IMR-90 (cell line): ENCODE measurements at regions not wholly inside any gene's neighbourhood (a gene's known extent, or its start where the extent isn't known, plus 50 kb on each side); places are given as distances from the start of the nearest gene placed in this dataset.
"Not testable (repeated sequence)": the region's sequence is repeated elsewhere in the genome, so short reads cannot be mapped to it uniquely, and the experiment has no call there.

Experiments used
- ATAC-seq: fragments of 200-7000 bp; cut with Tn5 transposase; 2 replicates; pipeline ENCODE4 v1.9.1; 2020; ENCODE audit warnings: low read depth, mild to moderate bottlenecking, moderate library complexity
- BruUV-seq: library from RNA; stranded (reverse); fragments of 400-500 nt; replicated peaks from 2 replicates; lab custom pipeline; 2021; lab: Mats Ljungman, UMichigan
- CTCF ChIA-PET: fragments of 300-600 bp; formaldehyde crosslinking; extraction: SDS; loops from one replicate; lab custom pipeline; 2021; ENCODE audit warnings: antibody characterized with exemption; lab: Yijun Ruan, JAX
- POLR2A ChIA-PET: fragments of 300-600 bp; sonication (Branson Sonifier 250); formaldehyde crosslinking; loops from one replicate; lab custom pipeline; 2022; ENCODE audit warnings: antibody characterized with exemption; ENCODE audit not compliant: unreplicated experiment; lab: Charles Lee
- DNase-seq: peaks from one replicate; pipeline ENCODE4 v3.0.0; 2013
- H2AFZ ChIP-seq: replicated peaks from 2 replicates; pipeline ENCODE3; 2013; ENCODE audit warnings: low read length, mild to moderate bottlenecking; ENCODE audit not compliant: poor library complexity
- H2AK5ac ChIP-seq: 2 replicates; pipeline ENCODE4 v1.6.1; 2013; ENCODE audit warnings: low read depth, low read length, inconsistent platforms
- H2AK9ac ChIP-seq: replicated peaks from 2 replicates; pipeline ENCODE3; 2013; ENCODE audit warnings: mild to moderate bottlenecking, low read depth, low read length, moderate library complexity; ENCODE audit not compliant: poor library complexity
- H2BK120ac ChIP-seq: 2 replicates; pipeline ENCODE4 v1.6.1; 2013; ENCODE audit warnings: low read depth, low read length, inconsistent platforms
- H2BK15ac ChIP-seq: 3 replicates; pipeline ENCODE4 v1.6.1; 2013; ENCODE audit warnings: low read depth, low read length, inconsistent platforms
- H2BK20ac ChIP-seq: 2 replicates; pipeline ENCODE4 v1.6.1; 2013; ENCODE audit warnings: low read depth, mild to moderate bottlenecking, inconsistent platforms, low read length, moderate library complexity
- H2BK5ac ChIP-seq: 2 replicates; pipeline ENCODE4 v1.6.1; 2013; ENCODE audit warnings: mild to moderate bottlenecking, low read depth, low read length, inconsistent platforms; ENCODE audit not compliant: poor library complexity, severe bottlenecking
- H3K14ac ChIP-seq: replicated peaks from 2 replicates; pipeline ENCODE4 v1.6.1; 2013; ENCODE audit warnings: low read depth, low read length, inconsistent platforms
- H3K18ac ChIP-seq: 2 replicates; pipeline ENCODE4 v1.6.1; 2013; ENCODE audit warnings: low read depth, low read length, control low read depth
- H3K23ac ChIP-seq: 2 replicates; pipeline ENCODE4 v1.6.1; 2013; ENCODE audit warnings: low read depth, low read length, inconsistent platforms
- H3K27ac ChIP-seq: 2 replicates; pipeline ENCODE4 v1.5.1; 2013; ENCODE audit warnings: mild to moderate bottlenecking, control low read depth, low read length; ENCODE audit not compliant: insufficient read depth
- H3K27me3 ChIP-seq: 2 replicates; pipeline ENCODE4 v1.6.1; 2013; ENCODE audit warnings: low read length; ENCODE audit not compliant: control insufficient read depth, insufficient read depth
- H3K36me3 ChIP-seq: 2 replicates; pipeline ENCODE4 v1.6.1; 2013; ENCODE audit warnings: low read length, mixed read lengths; ENCODE audit not compliant: control insufficient read depth, insufficient read depth
- H3K4ac ChIP-seq: 2 replicates; pipeline ENCODE4 v1.6.1; 2013; ENCODE audit warnings: low read depth, low read length, inconsistent platforms
- H3K4me1 ChIP-seq: 2 replicates; pipeline ENCODE4 v1.6.1; 2013; ENCODE audit warnings: low read length, mixed read lengths; ENCODE audit not compliant: control insufficient read depth, insufficient read depth
- H3K4me2 ChIP-seq: 2 replicates; pipeline ENCODE4 v1.6.1; 2013; ENCODE audit warnings: low read depth, mild to moderate bottlenecking, control low read depth, low read length, moderate library complexity
- H3K4me3 ChIP-seq: 2 replicates; pipeline ENCODE4 v1.5.1; 2013; ENCODE audit warnings: low read depth, mild to moderate bottlenecking, control low read depth, low read length, moderate library complexity; ENCODE audit not compliant: insufficient read depth
- H3K56ac ChIP-seq: 2 replicates; pipeline ENCODE4 v1.6.1; 2013; ENCODE audit warnings: low read length, inconsistent platforms; ENCODE audit not compliant: insufficient read depth; ENCODE audit errors: extremely low read depth
- H3K79me1 ChIP-seq, 2 experiments: 2 replicates each; pipeline ENCODE4 v1.6.1; 2013; ENCODE audit warnings: low read length in 2 of 2, inconsistent platforms in 1 of 2, low read depth in 1 of 2
- H3K9ac ChIP-seq: 2 replicates; pipeline ENCODE4 v1.6.1; 2013; ENCODE audit warnings: low read depth, low read length, control low read depth
- H3K9me1 ChIP-seq: 2 replicates; pipeline ENCODE4 v1.6.1; 2013; ENCODE audit warnings: low read length, inconsistent platforms; ENCODE audit not compliant: insufficient read depth
- H3K9me3 ChIP-seq: 2 replicates; pipeline ENCODE4 v1.6.1; 2013; ENCODE audit warnings: low read length; ENCODE audit not compliant: control insufficient read depth, insufficient read depth
- H4K20me1 ChIP-seq: 2 replicates; pipeline ENCODE4 v1.6.1; 2013; ENCODE audit warnings: low read length, inconsistent platforms; ENCODE audit not compliant: insufficient read depth
- H4K5ac ChIP-seq: 2 replicates; pipeline ENCODE4 v1.6.1; 2013; ENCODE audit warnings: mild to moderate bottlenecking, low read depth, low read length, control low read depth
- H4K8ac ChIP-seq, 2 experiments: 2 replicates each; pipeline ENCODE4 v1.6.1; 2013; ENCODE audit warnings: low read depth in 2 of 2, low read length in 2 of 2, control low read depth in 1 of 2, inconsistent platforms in 1 of 2
- H4K91ac ChIP-seq: 2 replicates; pipeline ENCODE4 v1.6.1; 2013; ENCODE audit warnings: low read depth, low read length, inconsistent platforms; ENCODE audit not compliant: insufficient read depth
- RAD21 ChIP-seq: IDR thresholded peaks from 2 replicates; pipeline ENCODE4 v1.6.1; 2012; ENCODE audit warnings: low read length, improper control_type of control experiment
- WGBS, 2 experiments: methylation state at CpG; one replicate each; pipeline versions ENCODE4 v1.1.5 to v1.1.7; 2013; ENCODE audit warnings: missing lambda C conversion rate in 2 of 2; ENCODE audit not compliant: insufficient read length in 1 of 2; ENCODE audit errors: extremely low coverage in 2 of 2; 5-methylcytosine and 5-hydroxymethylcytosine counted together
- dilution Hi-C: fragments of 300-500 bp; cut with HindIII; formaldehyde crosslinking; loops from one replicate; pipeline ENCODE4 v1.14.3; 2018; ENCODE audit warnings: low sequenced_read_pairs; ENCODE audit not compliant: unreplicated experiment
- in situ Hi-C: fragments of 300-500 bp; cut with MboI; formaldehyde crosslinking; loops from 3 replicates; pipeline ENCODE4 v1.14.3; 2019; ENCODE audit warnings: low sequenced_read_pairs, inconsistent platforms, mixed read lengths
- intact Hi-C: fragments of 100-400 bp; cut with micrococcal nuclease; formaldehyde crosslinking; loops from 2 replicates; pipeline ENCODE4 v1.10.0; 2022

- 0 out of 2 replicates have a peak, but pooled peaks have one; percentile 6 for TF ChIP-seq RAD21
Measured at GRCh38 chr14:51597261-51598001, 54.3 kb upstream of the FRMD6 start (continued).

GRCh38 chr14:51598924-51599600 lies 52.6 kb upstream of the FRMD6 start:
- in situ Hi-C loops, CTCF ChIA-PET: not testable (repeated sequence)
- DNase-seq, result peak; percentile 81

More at GRCh38 chr14:51598924-51599600, 52.6 kb upstream of the FRMD6 start:
- H4K91ac ChIP-seq, H3K23ac ChIP-seq, H3K27ac ChIP-seq, H2BK15ac ChIP-seq, H3K4me2 ChIP-seq, H3K4me3 ChIP-seq, H3K36me3 ChIP-seq, H3K14ac ChIP-seq, BruUV-seq, H3K9me3 ChIP-seq, H2AFZ ChIP-seq, H3K27me3 ChIP-seq, H3K9ac ChIP-seq, H2AK9ac ChIP-seq, H2AK5ac ChIP-seq, H3K56ac ChIP-seq, H3K4ac ChIP-seq, H4K20me1 ChIP-seq, dilution Hi-C loops, H4K5ac ChIP-seq, H4K8ac ChIP-seq, POLR2A ChIA-PET: not testable (repeated sequence)
- peak overlapping the region; percentile 84 for H2BK5ac ChIP-seq
- intact Hi-C loops, result loop anchor here (5.0 kb wide), 1 partner anchor 157 kb away; no protein-coding TSS in a partner anchor
- WGBS, 2 experiments, result no CpG with 5 or more reads among the region's 1 CpG
- H2BK120ac ChIP-seq, result peak overlapping the region; percentile 85; the same call in 1 of the 2 replicates
- peak overlapping the region; percentile 47; the same call in 1 of the 2 replicates for H3K18ac ChIP-seq
- peaks cover 15% of the 10 kb centered on the region for H3K4me1 ChIP-seq
- H3K9me1 ChIP-seq, result peaks cover 20% of the 10 kb centered on the region; the same call in 1 of the 2 replicates
- peaks cover 0 to 40% of the 10 kb centered on the region in 2 experiments for H3K79me1 ChIP-seq
- H2BK20ac ChIP-seq, result peak overlapping the region; percentile 83; the same call in 1 of the 2 replicates
- peak; percentile 30 for ATAC-seq
